Pancreas (tissue), 10 donors: ENCODE measurements at regions not wholly inside any gene's neighbourhood (a gene's known extent, or its start where the extent isn't known, plus 50 kb on each side); places are given as distances from the start of the nearest gene placed in this dataset.

Experiments
- ATAC-seq, 4 donors: fragments of 200-7000 bp; cut with Tn5 transposase; one replicate each; pipeline versions ENCODE4 v1.8.0 to v1.9.1; 2020; ENCODE audit warnings: mild to moderate bottlenecking in 4 of 4, moderate library complexity in 4 of 4
- DNase-seq, 6 donors: peaks; one replicate each; pipeline ENCODE4 v3.0.0-alpha.2; 2020
- FAIRE-seq: peaks from 2 replicates; lab custom pipeline; 2012; peaks lifted over from hg19 to GRCh38; lab: Jason Lieb, UNC
- H3K27ac ChIP-seq, 4 donors: fragments of 200-600 bp; sonication (generic); 1 replicate in 3 of 4; 2 replicates in 1 of 4; pipeline versions ENCODE4 v1.5.0 to v1.8.0; 2020
- H3K27me3 ChIP-seq, 4 donors: fragments of 200-600 bp; one replicate each; pipeline ENCODE4 v1.8.0; 2021
- H3K36me3 ChIP-seq, 3 donors: fragments of 200-600 bp; sonication (generic) in 1 of 3; one replicate each; pipeline versions ENCODE4 v1.5.0 to v1.8.0; 2020 to 2021
- H3K4me1 ChIP-seq, 3 donors: fragments of 200-600 bp; one replicate each; pipeline ENCODE4 v1.8.0; 2021
- H3K4me3 ChIP-seq, 4 donors: fragments of 200-600 bp; sonication (generic) in 2 of 4; one replicate each; pipeline versions ENCODE4 v1.5.0 to v1.8.0; 2020 to 2021
- H3K9me3 ChIP-seq, 4 donors: fragments of 200-600 bp; one replicate each; pipeline ENCODE4 v1.8.0; 2021
- CTCF ChIP-seq, 4 donors: fragments of 200-600 bp; sonication (generic) in 3 of 4; IDR thresholded peaks; one replicate each; pipeline versions ENCODE4 v1.5.0 to v1.8.0; 2021; ENCODE audit warnings: antibody characterized with exemption in 4 of 4
- WGBS, 2 donors: extraction: QIAGEN DNeasy Blood & Tissue Kit; methylation state at CpG; one replicate each; pipeline ENCODE4 v1.1.7; 2013; 5-methylcytosine and 5-hydroxymethylcytosine counted together
- intact Hi-C, 3 donors: fragments of 100-400 bp; cut with DNase I; formaldehyde crosslinking; loops; one replicate each; pipeline versions ENCODE4 v1.11.1 to v1.14.2; 2022
- donor health status: healthy with polysubstance abuse.
- donor health status: DM: no; HTN: no; CAD: no; lungs with moderate emphysema.
- donor health status: DM: no; HTN: no; CAD: no.
- donor health status: control.
- donor health status: control.
- donor health status: Bipolar disorder and iron deficiency.
- donor health status: DM: yes; HTN: yes; CAD: no.
- donor health status: DM: no; HTN: no; CAD: no.
- donor health status: DM: no; HTN: no; CAD: no.
- donor health status: DM: yes; HTN: yes; CAD: no.

GRCh38 chr12:97637770-97638169 is 175.2 kb downstream of the RMST start:
- ATAC-seq: no peak

GRCh38 chr12:97638739-97639138 is 176.1 kb downstream of the RMST start:
- 63 to 86% methylated on average over 2 of the region's 2 CpGs for WGBS, 2 donors
- FAIRE-seq (no peak), ATAC-seq (no peak), DNase-seq (no peak)
- Histone ChIP-seq H3K4me1 (no peaks in the 10 kb centered on the region), H3K9me3 (no peaks in the 10 kb centered on the region), H3K4me3 (no peak overlapping the region), H3K27me3 (no peaks in the 10 kb centered on the region), H3K27ac (no peak overlapping the region), H3K36me3 (no peaks in the 10 kb centered on the region)
- intact Hi-C loops: no loop called here
- TF ChIP-seq CTCF (IDR thresholded peaks at IDR 0.05): no peak

More at GRCh38 chr12:97637770-97638169, 175.2 kb downstream of the RMST start:
- 75 to 77% methylated on average over 3 of the region's 3 CpGs for WGBS, 2 donors
- Histone ChIP-seq H3K27ac (no peak overlapping the region), H3K9me3 (no peaks in the 10 kb centered on the region), H3K36me3 (no peaks in the 10 kb centered on the region), H3K4me1 (no peaks in the 10 kb centered on the region), H3K27me3 (no peaks in the 10 kb centered on the region), H3K4me3 (no peak overlapping the region)
- no peak for TF ChIP-seq CTCF (IDR thresholded peaks at IDR 0.05)
- DNase-seq: no peak
- no peak for FAIRE-seq
- intact Hi-C loops: no loop called here

GRCh38 chr12:97639702-97640101 is 177.1 kb downstream of the RMST start:
- WGBS, 2 donors: 74 to 89% methylated on average over 1 of the region's 1 CpG
- Histone ChIP-seq H3K9me3 (no peaks in the 10 kb centered on the region), H3K36me3 (no peaks in the 10 kb centered on the region), H3K4me3 (no peak overlapping the region), H3K27ac (no peak overlapping the region), H3K4me1 (no peaks in the 10 kb centered on the region), H3K27me3 (no peaks in the 10 kb centered on the region)
- TF ChIP-seq CTCF (IDR thresholded peaks at IDR 0.05): no peak
- ATAC-seq: no peak
- FAIRE-seq: no peak
- DNase-seq: no peak
- intact Hi-C loops: no loop called here

GRCh38 chr12:97640826-97641225 is 178.2 kb downstream of the RMST start:
- intact Hi-C loops: no loop called here
- H3K27me3 ChIP-seq: no peaks in the 10 kb centered on the region
- no peak for FAIRE-seq

GRCh38 chr12:97642911-97643310 is 180.3 kb downstream of the RMST start:
- intact Hi-C loops: no loop called here
- no peak overlapping the region for H3K4me3 ChIP-seq
- FAIRE-seq (no peak), DNase-seq (no peak), ATAC-seq (no peak)
- no peak overlapping the region for H3K27ac ChIP-seq
- 66 to 72% methylated on average over 5 of the region's 5 CpGs for WGBS, 2 donors
- no peaks in the 10 kb centered on the region for H3K9me3 ChIP-seq
- no peaks in the 10 kb centered on the region for H3K27me3 ChIP-seq
- no peaks in the 10 kb centered on the region for H3K36me3 ChIP-seq
- no peak for TF ChIP-seq CTCF (IDR thresholded peaks at IDR 0.05)
- H3K4me1 ChIP-seq: no peaks in the 10 kb centered on the region

More at GRCh38 chr12:97640826-97641225, 178.2 kb downstream of the RMST start:
- 62 to 80% methylated on average over 6 of the region's 6 CpGs for WGBS, 2 donors
- DNase-seq: no peak
- Histone ChIP-seq H3K27ac (no peak overlapping the region), H3K4me1 (no peaks in the 10 kb centered on the region), H3K9me3 (no peaks in the 10 kb centered on the region), H3K36me3 (no peaks in the 10 kb centered on the region), H3K4me3 (no peak overlapping the region)
- ATAC-seq: no peak
- no peak for TF ChIP-seq CTCF (IDR thresholded peaks at IDR 0.05)
